ENCODE measurements at regions not wholly inside any gene's neighbourhood (a gene's known extent, or its start where the extent isn't known, plus 50 kb on each side); places are given as distances from the start of the nearest gene placed in this dataset.
"Not testable (repeated sequence)": the region's sequence is repeated elsewhere in the genome, so short reads cannot be mapped to it uniquely, and the experiment has no call there.

GRCh38 chr3:71949442-71949841, 164.5 kb upstream of the PROK2 start:
- no peak for DNase-seq (ENCODE audit: low read depth)
- in situ Hi-C loops (cut with HindIII; ENCODE audit: low sequenced_read_pairs): no loop called here
- TF ChIP-seq CTCF (IDR thresholded peaks at IDR 0.05; ENCODE audit: low read depth, low read length, missing control alignments): no peak
- H3K4me3 ChIP-seq (ENCODE audit: low read depth, low read length): no peak overlapping the region

- in situ Hi-C loops (cut with HindIII; ENCODE audit: low sequenced_read_pairs): no loop called here
- H3K4me3 ChIP-seq (ENCODE audit: low read depth, low read length): no peak overlapping the region
- no peak for DNase-seq (ENCODE audit: low read depth)
- no peak for TF ChIP-seq CTCF (IDR thresholded peaks at IDR 0.05; ENCODE audit: low read depth, low read length, missing control alignments)
These were observed 159.6 kb upstream of the PROK2 start for GRCh38 chr3:71944482-71945065.

GRCh38 chr3:71942432-71943187, 157.7 kb upstream of the PROK2 start:
- in situ Hi-C loops (cut with HindIII; ENCODE audit: low sequenced_read_pairs): no loop called here
- no peak for DNase-seq (ENCODE audit: low read depth)
- TF ChIP-seq CTCF (IDR thresholded peaks at IDR 0.05; ENCODE audit: low read depth, low read length, missing control alignments): no peak
- no peak overlapping the region for H3K4me3 ChIP-seq (ENCODE audit: low read depth, low read length)

- no peak overlapping the region for H3K4me3 ChIP-seq (ENCODE audit: low read depth, low read length)
- in situ Hi-C loops (cut with HindIII; ENCODE audit: low sequenced_read_pairs): no loop called here
- no peak for DNase-seq (ENCODE audit: low read depth)
- TF ChIP-seq CTCF (IDR thresholded peaks at IDR 0.05; ENCODE audit: low read depth, low read length, missing control alignments): no peak
These were observed 155.5 kb upstream of the PROK2 start for GRCh38 chr3:71940486-71940885.

- DNase-seq (ENCODE audit: low read depth); in situ Hi-C loops (cut with HindIII; ENCODE audit: low sequenced_read_pairs); H3K4me3 ChIP-seq (ENCODE audit: low read depth, low read length): not testable (repeated sequence)
These were observed 153.1 kb upstream of the PROK2 start for GRCh38 chr3:71938081-71938480.

GRCh38 chr3:71936681-71937080, 151.7 kb upstream of the PROK2 start:
- in situ Hi-C loops (cut with HindIII; ENCODE audit: low sequenced_read_pairs): no loop called here
- no peak for TF ChIP-seq CTCF (IDR thresholded peaks at IDR 0.05; ENCODE audit: low read depth, low read length, missing control alignments)
- no peak for DNase-seq (ENCODE audit: low read depth)
- H3K4me3 ChIP-seq (ENCODE audit: low read depth, low read length): no peak overlapping the region

GRCh38 chr3:71934520-71935270, 149.7 kb upstream of the PROK2 start:
- H3K4me3 ChIP-seq (ENCODE audit: low read depth, low read length): no peak overlapping the region
- TF ChIP-seq CTCF (IDR thresholded peaks at IDR 0.05; ENCODE audit: low read depth, low read length, missing control alignments): no peak
- in situ Hi-C loops (cut with HindIII; ENCODE audit: low sequenced_read_pairs): no loop called here
- no peak for DNase-seq (ENCODE audit: low read depth)
